ENCODE measurements at regions not wholly inside any gene's neighbourhood (a gene's known extent, or its start where the extent isn't known, plus 50 kb on each side); places are given as distances from the start of the nearest gene placed in this dataset.

- intact Hi-C loops (cut with DNase I; ENCODE audit: low total_unique reads) = no loop called here
- no peak for TF ChIP-seq CTCF (IDR thresholded peaks at IDR 0.05)
- H3K9me3 ChIP-seq = no peaks in the 10 kb centered on the region
Measured at GRCh38 chr10:117927871-117928270, 118.9 kb downstream of the RAB11FIP2 start.

GRCh38 chr10:117928281-117928680, 118.5 kb downstream of the RAB11FIP2 start:
- Histone ChIP-seq H3K27ac (no peak overlapping the region), H3K4me3 (no peak overlapping the region), H3K4me1 (no peaks in the 10 kb centered on the region), H3K27me3 (peaks cover 0 to 5% of the 10 kb centered on the region in 2 donors), H3K36me3 (no peaks in the 10 kb centered on the region), H3K9me3 (no peaks in the 10 kb centered on the region)
- TF ChIP-seq CTCF (IDR thresholded peaks at IDR 0.05) = no peak
- intact Hi-C loops (cut with DNase I; ENCODE audit: low total_unique reads) = no loop called here
- no peak for DNase-seq

More at GRCh38 chr10:117927871-117928270, 118.9 kb downstream of the RAB11FIP2 start:
- Histone ChIP-seq H3K27ac (no peak overlapping the region), H3K4me3 (no peak overlapping the region), H3K4me1 (no peaks in the 10 kb centered on the region), H3K36me3 (no peaks in the 10 kb centered on the region), H3K27me3 (peaks cover 0 to 5% of the 10 kb centered on the region in 2 donors)
- DNase-seq = no peak

GRCh38 chr10:117928741-117929140, 118.0 kb downstream of the RAB11FIP2 start:
- H3K4me1 ChIP-seq = no peaks in the 10 kb centered on the region
- no peak for TF ChIP-seq CTCF (IDR thresholded peaks at IDR 0.05)
- DNase-seq = no peak

GRCh38 chr10:117929327-117930067, 117.2 kb downstream of the RAB11FIP2 start:
- Histone ChIP-seq H3K27ac (no peak overlapping the region), H3K4me3 (no peak overlapping the region), H3K4me1 (no peaks in the 10 kb centered on the region), H3K36me3 (no peaks in the 10 kb centered on the region), H3K9me3 (no peaks in the 10 kb centered on the region), H3K27me3 (peaks cover 0 to 5% of the 10 kb centered on the region in 2 donors)
- intact Hi-C loops (cut with DNase I; ENCODE audit: low total_unique reads) = no loop called here
- no peak for DNase-seq
- no peak for TF ChIP-seq CTCF (IDR thresholded peaks at IDR 0.05)

More at GRCh38 chr10:117928741-117929140, 118.0 kb downstream of the RAB11FIP2 start:
- intact Hi-C loops (cut with DNase I; ENCODE audit: low total_unique reads) = no loop called here
- peaks cover 0 to 5% of the 10 kb centered on the region in 2 donors for H3K27me3 ChIP-seq
- no peaks in the 10 kb centered on the region for H3K36me3 ChIP-seq
- no peaks in the 10 kb centered on the region for H3K9me3 ChIP-seq
- H3K27ac ChIP-seq = no peak overlapping the region
- no peak overlapping the region for H3K4me3 ChIP-seq

GRCh38 chr10:117931078-117931477, 115.7 kb downstream of the RAB11FIP2 start:
- Histone ChIP-seq H3K4me1 (no peaks in the 10 kb centered on the region), H3K4me3 (no peak overlapping the region), H3K9me3 (no peaks in the 10 kb centered on the region), H3K36me3 (no peaks in the 10 kb centered on the region), H3K27ac (no peak overlapping the region), H3K27me3 (peaks cover 0 to 5% of the 10 kb centered on the region in 2 donors)
- TF ChIP-seq CTCF (IDR thresholded peaks at IDR 0.05) = no peak
- DNase-seq = no peak
- intact Hi-C loops (cut with DNase I; ENCODE audit: low total_unique reads) = no loop called here
